D341Med (cell line): ENCODE measurements at regions not wholly inside any gene's neighbourhood (a gene's known extent, or its start where the extent isn't known, plus 50 kb on each side); places are given as distances from the start of the nearest gene placed in this dataset.
"Not testable (repeated sequence)": the region's sequence is repeated elsewhere in the genome, so short reads cannot be mapped to it uniquely, and the experiment has no call there.

Experiments used
- DNase-seq: peaks from one replicate; pipeline ENCODE4 v3.0.0; 2012; ENCODE audit warnings: low spot score

- DNase-seq = no peak
Observed at GRCh38 chrX:87941841-87942240, 424.2 kb downstream of the KLHL4 start.

- no peak for DNase-seq
Observed at GRCh38 chrX:87961471-87961870, 443.9 kb downstream of the KLHL4 start.

- DNase-seq = no peak
Observed at GRCh38 chrX:87968118-87968517, 450.5 kb downstream of the KLHL4 start.

GRCh38 chrX:87972121-87972520, 454.5 kb downstream of the KLHL4 start:
- not testable (repeated sequence) for DNase-seq

- DNase-seq = no peak
Observed at GRCh38 chrX:87975365-87975764, 457.8 kb downstream of the KLHL4 start.

- DNase-seq = not testable (repeated sequence)
Observed at GRCh38 chrX:88007873-88008272, 490.3 kb downstream of the KLHL4 start.

GRCh38 chrX:88024022-88024421, 506.4 kb downstream of the KLHL4 start:
- no peak for DNase-seq

GRCh38 chrX:88072339-88073030, 554.9 kb downstream of the KLHL4 start:
- DNase-seq = no peak

GRCh38 chrX:88101968-88102367, 584.4 kb downstream of the KLHL4 start:
- no peak for DNase-seq

GRCh38 chrX:88135735-88136134, 611.3 kb upstream of the CPXCR1 start:
- DNase-seq = no peak

- no peak for DNase-seq
Observed at GRCh38 chrX:88136328-88136727, 610.7 kb upstream of the CPXCR1 start.

GRCh38 chrX:88146577-88146976, 600.4 kb upstream of the CPXCR1 start:
- no peak for DNase-seq

GRCh38 chrX:88170553-88170952, 576.5 kb upstream of the CPXCR1 start:
- no peak for DNase-seq

GRCh38 chrX:88173932-88174440, 573.0 kb upstream of the CPXCR1 start:
- not testable (repeated sequence) for DNase-seq

GRCh38 chrX:88202149-88202548, 544.9 kb upstream of the CPXCR1 start:
- DNase-seq = no peak

GRCh38 chrX:88244066-88244465, 503.0 kb upstream of the CPXCR1 start:
- no peak for DNase-seq

GRCh38 chrX:88284844-88285243, 462.2 kb upstream of the CPXCR1 start:
- no peak for DNase-seq

GRCh38 chrX:88313972-88314371, 433.1 kb upstream of the CPXCR1 start:
- DNase-seq = not testable (repeated sequence)

- no peak for DNase-seq
Observed at GRCh38 chrX:88325634-88326033, 421.4 kb upstream of the CPXCR1 start.

- no peak for DNase-seq
Observed at GRCh38 chrX:88355252-88355651, 391.8 kb upstream of the CPXCR1 start.

- no peak for DNase-seq
Observed at GRCh38 chrX:88366314-88366713, 380.7 kb upstream of the CPXCR1 start.

GRCh38 chrX:88378406-88378805, 368.6 kb upstream of the CPXCR1 start:
- DNase-seq = no peak

- DNase-seq = no peak
Observed at GRCh38 chrX:88397551-88397950, 349.5 kb upstream of the CPXCR1 start.

- DNase-seq = no peak
Observed at GRCh38 chrX:88416002-88416401, 331.0 kb upstream of the CPXCR1 start.
